GM12872 (cell line): ENCODE measurements at regions not wholly inside any gene's neighbourhood (a gene's known extent, or its start where the extent isn't known, plus 50 kb on each side); places are given as distances from the start of the nearest gene placed in this dataset.

ENCODE experiments used
- CTCF ChIP-seq: IDR thresholded peaks from 3 replicates; pipeline ENCODE4 v1.5.1; 2011; ENCODE audit warnings: low read depth, mild to moderate bottlenecking, low read length, moderate library complexity; ENCODE audit not compliant: insufficient read depth

GRCh38 chr4:144572660-144573059, 73.3 kb upstream of the HHIP start:
- TF ChIP-seq CTCF = 0 out of 3 replicates have a peak, but pooled peaks have one; percentile 23

GRCh38 chr4:144574000-144574399, 72.0 kb upstream of the HHIP start:
- no peak for TF ChIP-seq CTCF

GRCh38 chr4:144574509-144574908, 71.4 kb upstream of the HHIP start:
- no peak for TF ChIP-seq CTCF

- TF ChIP-seq CTCF = no peak
Measured at GRCh38 chr4:144575181-144575580, 70.8 kb upstream of the HHIP start.

GRCh38 chr4:144578681-144579080, 67.3 kb upstream of the HHIP start:
- no peak for TF ChIP-seq CTCF

GRCh38 chr4:144579411-144580030, 66.4 kb upstream of the HHIP start:
- TF ChIP-seq CTCF = no peak

- TF ChIP-seq CTCF = no peak
Measured at GRCh38 chr4:144580430-144580829, 65.5 kb upstream of the HHIP start.
